HG03196 (cell line): ENCODE measurements at regions not wholly inside any gene's neighbourhood (a gene's known extent, or its start where the extent isn't known, plus 50 kb on each side); places are given as distances from the start of the nearest gene placed in this dataset.

Experiments
- ATAC-seq: cut with Tn5 transposase; IDR thresholded peaks from one replicate; pipeline ENCODE4 v1.9.1; 2021; ENCODE audit not compliant: unreplicated experiment

DNA sequence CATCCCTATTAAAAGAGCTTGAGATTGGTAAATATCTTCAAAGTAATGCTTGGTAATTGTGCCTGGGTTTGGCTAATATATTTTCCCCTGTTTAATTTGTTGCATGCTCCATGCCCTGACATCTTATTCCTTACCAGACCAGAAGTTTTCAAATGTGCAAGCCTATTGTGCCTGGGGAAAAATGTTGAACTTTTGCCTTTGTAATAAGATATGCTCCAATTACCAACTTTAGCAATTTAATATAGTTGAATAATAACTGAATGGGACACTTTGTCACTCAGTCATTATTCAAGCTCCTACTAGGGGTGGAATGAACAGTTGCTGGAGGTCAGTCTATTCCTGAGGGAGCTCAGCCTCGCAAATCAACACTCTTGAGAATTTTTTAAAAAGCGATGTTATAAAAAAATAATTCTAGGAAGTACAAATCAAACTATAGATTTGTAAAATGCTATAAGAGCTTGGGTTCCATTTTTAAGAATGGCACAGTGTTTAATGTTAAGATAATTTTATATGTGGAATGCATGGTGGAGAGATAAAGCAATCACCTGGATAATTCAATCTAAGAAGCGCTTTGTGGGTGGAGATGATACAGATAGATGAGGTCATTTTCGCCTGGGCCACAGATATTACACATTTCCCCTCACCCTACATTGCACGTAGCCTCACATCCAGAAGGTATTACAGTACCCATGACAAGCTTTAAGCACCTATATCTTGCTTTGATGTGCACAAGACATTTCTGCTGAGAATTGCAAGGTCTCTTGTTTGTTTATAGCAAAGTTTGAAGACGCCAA is 231.8 kb downstream of the PIK3R1 start:
- ATAC-seq, result no peak

GRCh38 chr5:68449380-68449779 is 233.8 kb downstream of the PIK3R1 start:
- ATAC-seq, result no peak

DNA sequence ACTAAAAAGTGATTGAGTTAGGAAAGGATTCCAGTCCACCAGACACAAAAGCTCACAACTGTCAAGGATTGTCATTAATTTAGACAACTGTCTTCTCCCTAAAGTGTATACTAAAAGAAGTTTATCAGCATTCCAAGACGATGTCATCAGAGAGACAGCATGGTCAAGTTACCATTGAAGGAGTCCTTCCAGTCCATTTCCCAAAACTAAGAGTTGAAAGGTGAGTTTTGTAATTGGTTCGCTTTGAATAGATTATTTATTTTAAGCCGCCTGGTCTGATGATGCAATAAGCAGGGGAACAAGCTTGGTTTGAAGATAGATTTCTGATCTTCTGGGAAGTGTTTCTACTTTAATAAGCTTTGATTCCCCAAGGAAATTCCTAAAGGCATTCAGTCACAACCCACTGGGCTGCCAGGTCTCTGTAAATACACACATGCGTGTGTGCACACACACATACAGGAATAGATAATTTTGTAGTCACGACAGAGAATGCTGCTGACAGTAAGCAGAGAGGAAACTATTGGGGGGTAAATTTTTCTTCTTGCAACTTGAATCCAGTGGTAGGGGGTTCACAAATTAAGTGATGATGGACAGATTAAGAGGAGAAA is 234.8 kb downstream of the PIK3R1 start:
- ATAC-seq, result no peak

- ATAC-seq, result no peak
Observed at GRCh38 chr5:68452286-68452685, 236.7 kb downstream of the PIK3R1 start.

- ATAC-seq, result no peak
Observed at GRCh38 chr5:68454172-68454571, 238.6 kb downstream of the PIK3R1 start.

DNA sequence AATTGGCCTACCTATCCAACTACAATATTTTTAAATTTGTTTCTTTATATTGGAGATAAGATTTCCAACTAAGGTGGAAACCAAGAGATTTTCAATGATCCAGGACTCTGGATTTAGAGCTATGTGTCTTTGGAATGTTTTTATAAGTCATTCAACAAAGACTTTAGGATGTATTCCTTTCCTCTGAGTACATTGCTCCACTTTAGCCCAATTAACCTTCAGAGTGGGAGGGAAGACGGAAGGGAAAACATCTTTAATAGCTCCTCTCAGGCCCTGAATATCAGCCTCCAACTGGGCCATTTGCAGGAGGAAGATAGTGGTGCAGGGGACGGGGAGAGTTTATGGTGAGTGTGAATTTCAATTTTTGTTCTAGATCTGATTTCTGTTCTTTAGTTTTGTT is 239.2 kb downstream of the PIK3R1 start:
- no peak for ATAC-seq

DNA sequence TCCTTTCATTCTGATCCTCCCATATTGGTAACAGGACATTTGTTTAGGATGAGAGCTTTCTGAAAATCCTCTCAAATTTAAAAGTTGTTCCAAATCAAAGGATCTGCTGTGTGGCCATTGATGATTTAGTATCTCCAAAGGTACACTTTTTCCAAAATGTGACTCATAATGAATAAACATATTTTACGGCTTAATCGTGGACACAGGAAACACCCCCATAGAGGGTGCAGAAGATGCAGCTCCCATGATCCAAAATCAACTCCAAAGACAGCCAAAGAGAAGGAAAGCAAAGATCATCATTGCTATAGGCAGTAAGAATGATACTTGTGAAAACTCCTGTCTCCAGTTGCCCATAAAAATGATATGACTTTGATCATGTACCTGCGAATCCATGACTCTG is 239.7 kb downstream of the PIK3R1 start:
- no peak for ATAC-seq

- no peak for ATAC-seq
Observed at GRCh38 chr5:68456756-68457217, 241.2 kb downstream of the PIK3R1 start.

DNA sequence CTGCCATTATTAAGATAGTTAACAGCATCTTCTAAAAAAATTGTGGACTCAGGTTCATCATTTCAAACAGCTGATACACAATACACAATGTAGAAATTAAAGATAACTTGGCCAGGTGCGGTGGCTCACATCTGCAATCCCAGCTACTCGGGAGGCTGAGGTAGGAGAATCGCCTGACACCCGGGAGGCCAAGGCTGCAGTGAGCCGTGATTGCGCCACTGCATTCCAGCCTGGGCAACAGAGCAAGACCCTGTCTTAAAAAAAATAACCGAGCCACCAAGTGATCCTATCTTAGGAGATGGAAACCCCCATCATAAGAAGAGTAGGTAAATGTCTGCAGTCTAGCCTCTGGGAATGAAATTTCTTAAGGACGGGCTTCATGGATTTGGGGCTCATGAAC is 241.7 kb downstream of the PIK3R1 start:
- ATAC-seq, result no peak

- ATAC-seq, result no peak
Observed at GRCh38 chr5:68458416-68459021, 243.0 kb downstream of the PIK3R1 start.

- no peak for ATAC-seq
Observed at GRCh38 chr5:68459093-68459809, 243.7 kb downstream of the PIK3R1 start.

DNA sequence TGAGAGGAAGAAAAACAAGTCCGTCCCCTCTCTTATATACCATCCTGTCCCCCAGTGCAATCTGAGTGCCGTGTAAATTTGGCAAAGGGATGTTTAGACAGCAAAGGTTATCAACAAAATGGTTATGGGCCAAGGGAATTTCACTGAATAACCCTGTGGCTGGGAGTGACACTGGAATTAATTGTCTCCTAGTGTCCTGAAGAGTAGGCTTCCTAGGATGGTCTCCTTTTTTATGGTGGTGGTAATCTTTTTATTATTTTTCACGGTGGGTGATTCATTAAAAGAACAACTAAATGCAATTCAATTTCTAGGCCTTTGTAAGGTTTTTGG is 244.2 kb downstream of the PIK3R1 start:
- no peak for ATAC-seq

- no peak for ATAC-seq
Observed at GRCh38 chr5:68460147-68460798, 244.7 kb downstream of the PIK3R1 start.

DNA sequence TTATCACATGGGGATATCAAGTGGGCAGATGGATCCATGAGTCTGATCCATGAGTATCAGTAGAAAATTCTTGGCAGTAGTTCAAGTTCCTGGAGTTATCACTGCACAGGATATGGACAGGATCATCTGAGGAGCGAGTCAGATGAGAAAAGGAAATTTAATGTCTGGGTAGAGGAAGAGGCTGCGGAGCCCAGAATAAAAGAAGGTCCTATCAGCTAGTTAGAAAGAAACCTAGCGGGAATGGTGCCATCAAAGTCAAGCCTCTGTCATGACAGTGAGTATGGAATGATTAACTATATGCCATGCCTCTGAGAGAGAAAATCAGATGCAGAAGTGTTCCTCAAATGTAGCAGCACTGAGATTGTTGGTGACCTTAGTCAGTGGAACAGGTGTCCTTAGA is 248.1 kb downstream of the PIK3R1 start:
- ATAC-seq, result no peak

- ATAC-seq, result peak; percentile 74
Observed at GRCh38 chr5:68464424-68464823, 248.9 kb downstream of the PIK3R1 start.

DNA sequence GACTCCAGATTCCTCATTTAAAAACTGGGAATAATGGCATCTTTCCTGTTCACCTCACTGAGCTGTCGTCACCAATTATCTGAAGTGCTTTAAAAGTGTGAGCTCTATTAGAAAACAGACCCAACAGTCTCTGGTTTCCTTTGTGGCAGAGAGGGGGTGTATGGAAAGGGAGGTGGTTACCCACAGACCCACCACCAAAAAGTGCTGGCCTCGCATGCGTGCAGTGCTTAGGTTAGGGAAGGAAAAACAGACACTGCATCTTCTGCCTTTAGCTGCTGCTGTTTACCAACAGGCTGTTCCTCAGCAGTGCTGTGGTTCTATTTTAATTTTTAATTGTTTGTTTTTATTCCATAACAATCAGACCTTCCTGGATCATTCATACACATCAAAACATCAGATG is 249.6 kb downstream of the PIK3R1 start:
- ATAC-seq, result no peak

DNA sequence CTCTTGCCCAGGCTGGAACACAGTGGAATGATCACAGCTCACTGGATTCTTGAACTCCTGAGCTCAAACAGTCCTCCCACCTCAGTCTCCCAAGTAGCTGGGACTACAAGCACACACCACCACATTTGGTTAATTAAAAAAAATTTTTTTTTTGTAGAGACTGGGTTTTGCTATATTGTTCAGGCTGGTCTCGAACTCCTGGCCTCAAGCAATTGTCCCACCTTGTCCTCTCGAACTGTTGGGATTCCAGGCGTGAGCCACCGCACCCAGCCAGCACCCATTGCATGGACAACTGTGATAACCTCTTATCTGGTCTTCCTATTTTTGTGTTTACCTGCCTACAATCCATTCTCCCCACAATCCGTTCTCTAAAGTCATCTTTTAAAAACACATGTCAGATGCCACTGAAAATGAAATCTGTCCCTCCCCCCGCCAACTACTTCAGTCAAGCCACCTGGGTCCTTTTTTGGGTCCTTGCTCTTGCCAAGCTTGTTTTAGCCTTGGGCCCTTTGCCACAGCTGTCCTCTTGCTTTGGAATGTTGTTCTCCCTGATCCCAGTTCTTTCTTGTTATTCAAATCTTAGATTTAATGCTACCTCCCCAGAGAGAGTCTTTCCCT is 250.5 kb downstream of the PIK3R1 start:
- ATAC-seq, result no peak

GRCh38 chr5:68467208-68467607 is 251.7 kb downstream of the PIK3R1 start:
- no peak for ATAC-seq

DNA sequence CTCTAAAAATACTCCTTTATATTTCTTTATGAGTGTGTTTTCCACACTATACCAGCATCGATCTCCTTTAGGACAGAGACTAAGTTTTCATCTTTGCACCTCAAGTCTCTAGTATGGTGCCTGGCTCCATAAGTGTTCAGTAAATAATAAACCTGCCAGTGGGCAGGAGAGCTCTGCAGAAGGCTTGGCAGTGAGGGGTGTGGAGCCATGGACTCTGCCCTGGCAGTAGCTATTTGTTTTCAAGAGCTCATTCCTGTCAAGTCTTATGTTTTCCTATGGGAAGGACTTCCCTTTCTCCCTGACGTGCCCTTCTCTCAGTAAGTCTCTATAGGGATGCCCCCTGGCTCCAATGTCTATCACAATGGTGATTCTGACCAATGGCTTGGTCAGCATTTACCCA is 252.2 kb downstream of the PIK3R1 start:
- no peak for ATAC-seq

- no peak for ATAC-seq
Observed at GRCh38 chr5:68468322-68468721, 252.8 kb downstream of the PIK3R1 start.

DNA sequence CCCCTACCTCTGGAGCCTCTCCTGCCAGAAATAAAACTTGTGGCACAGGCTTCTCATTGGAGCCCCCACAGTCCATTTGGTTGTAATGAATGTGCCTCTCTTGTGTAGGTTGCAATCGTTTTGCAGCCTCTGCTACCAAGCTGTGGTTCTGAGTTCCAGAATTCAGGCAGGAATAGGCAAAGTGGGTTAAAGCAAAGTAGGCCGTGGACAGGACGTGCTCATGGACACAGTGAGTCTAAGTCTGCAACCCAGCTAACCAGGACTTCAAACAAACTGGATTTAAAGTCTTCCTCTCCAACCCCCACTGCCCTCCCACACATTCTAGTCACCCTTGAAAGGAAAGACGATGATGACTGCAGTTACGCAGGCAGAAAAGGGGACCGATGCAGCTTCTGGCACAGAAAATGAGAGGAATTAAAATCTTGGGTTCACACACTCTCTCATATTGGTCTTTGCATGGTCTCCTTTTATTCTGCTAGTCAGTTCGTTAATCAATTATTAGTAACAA is 260.0 kb downstream of the PIK3R1 start:
- ATAC-seq, result no peak
